ENCODE measurements at regions not wholly inside any gene's neighbourhood (a gene's known extent, or its start where the extent isn't known, plus 50 kb on each side); places are given as distances from the start of the nearest gene placed in this dataset.

DNA sequence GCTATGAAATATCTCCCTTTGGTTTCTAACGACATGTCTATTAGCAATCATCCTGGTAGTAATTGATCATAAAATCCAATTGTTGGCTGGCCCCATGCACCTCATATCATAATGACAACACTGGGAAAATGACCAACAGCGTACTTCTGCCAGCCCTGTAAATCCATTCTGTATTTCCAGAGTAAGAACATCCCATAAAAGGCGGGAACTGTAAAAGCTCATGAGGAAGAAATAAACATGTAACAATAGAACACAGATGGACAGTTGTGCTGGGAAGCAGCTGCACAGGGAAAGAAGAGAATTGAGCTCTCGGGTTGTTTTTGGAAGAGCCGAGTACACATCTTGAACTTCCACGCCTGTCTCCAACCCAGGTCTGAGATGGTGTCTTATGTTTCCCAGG, 218.7 kb downstream of the CMPK2 start:
- TF ChIP-seq, protein P1, sequence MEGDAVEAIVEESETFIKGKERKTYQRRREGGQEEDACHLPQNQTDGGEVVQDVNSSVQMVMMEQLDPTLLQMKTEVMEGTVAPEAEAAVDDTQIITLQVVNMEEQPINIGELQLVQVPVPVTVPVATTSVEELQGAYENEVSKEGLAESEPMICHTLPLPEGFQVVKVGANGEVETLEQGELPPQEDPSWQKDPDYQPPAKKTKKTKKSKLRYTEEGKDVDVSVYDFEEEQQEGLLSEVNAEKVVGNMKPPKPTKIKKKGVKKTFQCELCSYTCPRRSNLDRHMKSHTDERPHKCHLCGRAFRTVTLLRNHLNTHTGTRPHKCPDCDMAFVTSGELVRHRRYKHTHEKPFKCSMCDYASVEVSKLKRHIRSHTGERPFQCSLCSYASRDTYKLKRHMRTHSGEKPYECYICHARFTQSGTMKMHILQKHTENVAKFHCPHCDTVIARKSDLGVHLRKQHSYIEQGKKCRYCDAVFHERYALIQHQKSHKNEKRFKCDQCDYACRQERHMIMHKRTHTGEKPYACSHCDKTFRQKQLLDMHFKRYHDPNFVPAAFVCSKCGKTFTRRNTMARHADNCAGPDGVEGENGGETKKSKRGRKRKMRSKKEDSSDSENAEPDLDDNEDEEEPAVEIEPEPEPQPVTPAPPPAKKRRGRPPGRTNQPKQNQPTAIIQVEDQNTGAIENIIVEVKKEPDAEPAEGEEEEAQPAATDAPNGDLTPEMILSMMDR (IDR thresholded peaks at IDR 0.05; ENCODE audit: control extremely low read depth in 1 of 3, insufficient read depth in 1 of 3, low read depth in 1 of 3, low read length in 3 of 3) = no peak
- TF ChIP-seq, protein P2, sequence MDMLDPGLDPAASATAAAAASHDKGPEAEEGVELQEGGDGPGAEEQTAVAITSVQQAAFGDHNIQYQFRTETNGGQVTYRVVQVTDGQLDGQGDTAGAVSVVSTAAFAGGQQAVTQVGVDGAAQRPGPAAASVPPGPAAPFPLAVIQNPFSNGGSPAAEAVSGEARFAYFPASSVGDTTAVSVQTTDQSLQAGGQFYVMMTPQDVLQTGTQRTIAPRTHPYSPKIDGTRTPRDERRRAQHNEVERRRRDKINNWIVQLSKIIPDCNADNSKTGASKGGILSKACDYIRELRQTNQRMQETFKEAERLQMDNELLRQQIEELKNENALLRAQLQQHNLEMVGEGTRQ (IDR thresholded peaks at IDR 0.05; ENCODE audit: low read length) = no peak
- TF ChIP-seq TAF7 (optimal IDR thresholded peaks at IDR 0.05; ENCODE audit: borderline replicate concordance, low read depth, low read length) = no peak
- TF ChIP-seq CEBPB (IDR thresholded peaks at IDR 0.05; ENCODE audit: low read depth, low read length) = no peak
- TF ChIP-seq, protein P3, sequence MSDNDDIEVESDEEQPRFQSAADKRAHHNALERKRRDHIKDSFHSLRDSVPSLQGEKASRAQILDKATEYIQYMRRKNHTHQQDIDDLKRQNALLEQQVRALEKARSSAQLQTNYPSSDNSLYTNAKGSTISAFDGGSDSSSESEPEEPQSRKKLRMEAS (IDR thresholded peaks at IDR 0.05) = no peak
- no peak for TF ChIP-seq CHD1 (IDR thresholded peaks at IDR 0.05; ENCODE audit: low read depth, low read length)
- TF ChIP-seq, protein P4, sequence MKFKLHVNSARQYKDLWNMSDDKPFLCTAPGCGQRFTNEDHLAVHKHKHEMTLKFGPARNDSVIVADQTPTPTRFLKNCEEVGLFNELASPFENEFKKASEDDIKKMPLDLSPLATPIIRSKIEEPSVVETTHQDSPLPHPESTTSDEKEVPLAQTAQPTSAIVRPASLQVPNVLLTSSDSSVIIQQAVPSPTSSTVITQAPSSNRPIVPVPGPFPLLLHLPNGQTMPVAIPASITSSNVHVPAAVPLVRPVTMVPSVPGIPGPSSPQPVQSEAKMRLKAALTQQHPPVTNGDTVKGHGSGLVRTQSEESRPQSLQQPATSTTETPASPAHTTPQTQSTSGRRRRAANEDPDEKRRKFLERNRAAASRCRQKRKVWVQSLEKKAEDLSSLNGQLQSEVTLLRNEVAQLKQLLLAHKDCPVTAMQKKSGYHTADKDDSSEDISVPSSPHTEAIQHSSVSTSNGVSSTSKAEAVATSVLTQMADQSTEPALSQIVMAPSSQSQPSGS (IDR thresholded peaks at IDR 0.05; ENCODE audit: low read length) = no peak
- TF ChIP-seq POLR2A (IDR thresholded peaks at IDR 0.05; ENCODE audit: control extremely low read depth in 1 of 2, low read depth in 2 of 2, low read length in 2 of 2) = no peak
- TF ChIP-seq MAFK (IDR thresholded peaks at IDR 0.05; ENCODE audit: low read depth, low read length) = no peak
- TF ChIP-seq SIN3A (conservative IDR thresholded peaks at IDR 0.05 in 1 of 2, IDR thresholded peaks at IDR 0.05 in 1 of 2; ENCODE audit: low read depth in 1 of 2, low read length in 2 of 2) = no peak
- no peak for TF ChIP-seq EZH2 (IDR thresholded peaks at IDR 0.05; ENCODE audit: low read depth, low read length, severe bottlenecking)
- TF ChIP-seq CBX8 (IDR thresholded peaks at IDR 0.05; ENCODE audit: borderline replicate concordance, low read depth, low read length) = no peak
- TF ChIP-seq KDM5A (IDR thresholded peaks at IDR 0.05; ENCODE audit: low read length) = no peak

All from H1 (cell line).